ENCODE measurements at regions not wholly inside any gene's neighbourhood (a gene's known extent, or its start where the extent isn't known, plus 50 kb on each side); places are given as distances from the start of the nearest gene placed in this dataset.

- no peak for TF ChIP-seq CTCF (tag by site-specific recombination; IDR thresholded peaks at IDR 0.05)
- TF ChIP-seq ZNF785 (tag by site-specific recombination; IDR thresholded peaks at IDR 0.05): no peak
- no peak for TF ChIP-seq KLF1 (tag by site-specific recombination; IDR thresholded peaks at IDR 0.05)
- TF ChIP-seq ZNF558 (tag by site-specific recombination; IDR thresholded peaks at IDR 0.05): no peak
- no peak for TF ChIP-seq ZNF596 (tag by site-specific recombination; IDR thresholded peaks at IDR 0.05)
- TF ChIP-seq MZF1 (tag by site-specific recombination; IDR thresholded peaks at IDR 0.05; ENCODE audit: borderline replicate concordance): no peak
- TF ChIP-seq ZNF133 (tag by site-specific recombination; IDR thresholded peaks at IDR 0.05): no peak
- no peak for TF ChIP-seq ZNF350 (tag by site-specific recombination; IDR thresholded peaks at IDR 0.05)
- TF ChIP-seq ZNF571 (tag by site-specific recombination; IDR thresholded peaks at IDR 0.05): no peak
- no peak for TF ChIP-seq ZNF416 (tag by site-specific recombination; IDR thresholded peaks at IDR 0.05)
- TF ChIP-seq KLF9 (tag by site-specific recombination; IDR thresholded peaks at IDR 0.05; ENCODE audit: low read depth): no peak
- TF ChIP-seq ZBTB20 (tag by site-specific recombination; IDR thresholded peaks at IDR 0.05): no peak
- TF ChIP-seq ZNF623 (tag by site-specific recombination; IDR thresholded peaks at IDR 0.05): no peak
- no peak for TF ChIP-seq GLIS1 (tag by site-specific recombination; IDR thresholded peaks at IDR 0.05)
Measured at GRCh38 chr21:14888202-14888601, 176.6 kb downstream of the NRIP1 start.
